ENCODE measurements at regions not wholly inside any gene's neighbourhood (a gene's known extent, or its start where the extent isn't known, plus 50 kb on each side); places are given as distances from the start of the nearest gene placed in this dataset.

GRCh38 chr10:120138689-120139088 lies 246.2 kb downstream of the SEC23IP start:
- WGBS, 3 donors: 70 to 84% (median 71%) methylated on average over 3 of the region's 3 CpGs
- H3K36me3 ChIP-seq: no peaks in the 10 kb centered on the region
- no peaks in the 10 kb centered on the region for H3K9me3 ChIP-seq
- H3K4me1 ChIP-seq (ENCODE audit: insufficient read depth): no peaks in the 10 kb centered on the region
- intact Hi-C loops (cut with DNase I): no loop called here
- DNase-seq: no peak
- no peak overlapping the region for H3K4me3 ChIP-seq
- TF ChIP-seq CTCF (IDR thresholded peaks at IDR 0.05) (no peak), POLR2A (IDR thresholded peaks at IDR 0.05) (no peak), EP300 (IDR thresholded peaks at IDR 0.05) (no peak)
- H3K27ac ChIP-seq: no peak overlapping the region
- no peaks in the 10 kb centered on the region for H3K27me3 ChIP-seq

- Histone ChIP-seq H3K36me3 (no peaks in the 10 kb centered on the region), H3K27me3 (no peaks in the 10 kb centered on the region), H3K4me1 (ENCODE audit: insufficient read depth) (no peaks in the 10 kb centered on the region), H3K9me3 (no peaks in the 10 kb centered on the region), H3K27ac (no peak overlapping the region), H3K4me3 (no peak overlapping the region)
- TF ChIP-seq POLR2A (IDR thresholded peaks at IDR 0.05): no peak
- no peak for TF ChIP-seq CTCF (IDR thresholded peaks at IDR 0.05)
- no peak for TF ChIP-seq EP300 (IDR thresholded peaks at IDR 0.05)
- 2 to 6% (median 5%) methylated on average over 5 of the region's 5 CpGs for WGBS, 3 donors
- intact Hi-C loops (cut with DNase I): no loop called here
- no peak for DNase-seq
Measured at GRCh38 chr10:120145107-120145506, 252.6 kb downstream of the SEC23IP start.

- WGBS, 3 donors: 42 to 48% (median 48%) methylated on average over 5 of the region's 5 CpGs
- Histone ChIP-seq H3K4me3 (no peak overlapping the region), H3K36me3 (no peaks in the 10 kb centered on the region), H3K9me3 (no peaks in the 10 kb centered on the region), H3K27me3 (no peaks in the 10 kb centered on the region), H3K4me1 (ENCODE audit: insufficient read depth) (no peaks in the 10 kb centered on the region), H3K27ac (no peak overlapping the region)
- no peak for TF ChIP-seq CTCF (IDR thresholded peaks at IDR 0.05)
- no peak for TF ChIP-seq POLR2A (IDR thresholded peaks at IDR 0.05)
- no peak for TF ChIP-seq EP300 (IDR thresholded peaks at IDR 0.05)
- intact Hi-C loops (cut with DNase I): no loop called here
- no peak for DNase-seq
Measured at GRCh38 chr10:120156614-120157274, 264.2 kb downstream of the SEC23IP start.

- Histone ChIP-seq H3K4me3 (no peak overlapping the region), H3K4me1 (ENCODE audit: insufficient read depth) (no peaks in the 10 kb centered on the region), H3K27me3 (no peaks in the 10 kb centered on the region), H3K36me3 (no peaks in the 10 kb centered on the region), H3K9me3 (no peaks in the 10 kb centered on the region), H3K27ac (no peak overlapping the region)
- 0 to 2% (median 0%) methylated on average over 1 of the region's 1 CpG for WGBS, 3 donors
- DNase-seq: no peak
- TF ChIP-seq CTCF (IDR thresholded peaks at IDR 0.05) (no peak), POLR2A (IDR thresholded peaks at IDR 0.05) (no peak), EP300 (IDR thresholded peaks at IDR 0.05) (no peak)
- intact Hi-C loops (cut with DNase I): no loop called here
Measured at GRCh38 chr10:120161111-120161510, 268.6 kb downstream of the SEC23IP start.
